ENCODE measurements at regions not wholly inside any gene's neighbourhood (a gene's known extent, or its start where the extent isn't known, plus 50 kb on each side); places are given as distances from the start of the nearest gene placed in this dataset.

DNA sequence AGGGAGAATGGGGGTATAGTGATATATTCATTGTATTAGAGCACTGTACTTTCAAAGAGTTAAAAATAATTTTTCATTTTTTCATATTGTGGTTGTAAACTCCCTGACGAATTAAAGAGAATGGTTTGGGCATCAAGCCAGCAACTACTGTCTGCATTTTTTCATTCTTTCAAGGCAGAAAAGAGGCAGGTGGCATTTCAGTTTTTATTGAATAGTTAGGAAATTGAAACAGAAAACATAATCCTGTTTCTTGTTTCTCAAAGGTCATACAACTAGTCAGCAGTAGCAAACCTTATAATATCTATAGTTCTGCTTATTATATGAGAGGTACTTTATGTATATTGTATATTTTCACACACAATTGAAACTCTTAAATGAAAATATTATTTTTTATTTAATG is 303.9 kb upstream of the KCND2 start:
- FAIRE-seq (no peak), DNase-seq (ENCODE audit: insufficient read length, low spot score) (no peak)
- TF ChIP-seq SPI1 (IDR thresholded peaks at IDR 0.05; ENCODE audit: low read depth, low read length) (no peak), POLR2A (IDR thresholded peaks at IDR 0.05; ENCODE audit: low read depth, low read length) (no peak), PAX5 (IDR thresholded peaks at IDR 0.05; ENCODE audit: insufficient read depth, low read length, severe bottlenecking) (no peak), POLR2AphosphoS5 (IDR thresholded peaks at IDR 0.05; ENCODE audit: low read depth, low read length) (no peak), POU2F2 (IDR thresholded peaks at IDR 0.05; ENCODE audit: low read depth, low read length) (no peak), TAF1 (IDR thresholded peaks at IDR 0.05; ENCODE audit: low read depth, low read length) (no peak)

DNA sequence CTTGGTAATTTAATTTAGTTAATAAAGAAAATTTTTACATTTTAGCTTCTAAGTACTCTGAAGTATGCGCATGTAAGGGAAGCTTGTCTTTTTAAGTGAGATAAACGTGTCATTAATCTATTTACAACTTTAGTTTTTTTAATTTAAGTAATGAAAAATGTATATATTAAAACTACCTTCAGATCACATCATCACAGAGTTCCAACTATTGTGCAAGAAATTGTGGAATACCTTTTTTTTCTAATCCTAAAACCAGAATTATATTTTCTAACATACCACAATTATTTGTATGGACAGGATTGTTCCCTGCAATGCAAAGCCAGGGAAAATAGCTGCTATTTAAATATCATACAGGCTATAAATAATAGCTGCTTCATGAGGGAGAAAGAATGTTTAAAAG is 303.2 kb upstream of the KCND2 start:
- TF ChIP-seq POLR2A (IDR thresholded peaks at IDR 0.05; ENCODE audit: low read depth, low read length) (no peak), POLR2AphosphoS5 (IDR thresholded peaks at IDR 0.05; ENCODE audit: low read depth, low read length) (no peak), POU2F2 (IDR thresholded peaks at IDR 0.05; ENCODE audit: low read depth, low read length) (no peak), SPI1 (IDR thresholded peaks at IDR 0.05; ENCODE audit: low read depth, low read length) (no peak), TAF1 (IDR thresholded peaks at IDR 0.05; ENCODE audit: low read depth, low read length) (no peak), PAX5 (IDR thresholded peaks at IDR 0.05; ENCODE audit: insufficient read depth, low read length, severe bottlenecking) (no peak)
- DNase-seq (ENCODE audit: insufficient read length, low spot score) (no peak), FAIRE-seq (no peak)

DNA sequence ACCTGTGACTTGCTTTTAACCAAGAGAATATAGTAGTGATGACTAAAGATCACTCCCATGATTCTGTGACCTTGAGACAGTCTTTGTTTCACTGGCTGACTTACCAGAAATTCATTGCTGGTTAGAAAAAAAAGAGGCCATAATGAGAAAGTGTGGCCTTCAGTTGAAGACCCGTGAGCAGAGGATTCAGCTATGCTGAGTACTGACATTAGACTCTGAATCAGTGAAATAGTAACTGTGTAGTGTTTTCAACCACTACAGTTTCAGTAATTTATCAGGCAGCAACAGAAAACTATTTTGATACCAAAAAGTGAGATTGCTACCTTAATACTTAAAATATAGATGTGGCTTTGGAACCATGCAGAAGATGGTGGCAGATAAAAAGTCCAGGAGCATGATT is 298.0 kb upstream of the KCND2 start:
- FAIRE-seq (no peak), DNase-seq (ENCODE audit: insufficient read length, low spot score) (no peak)
- TF ChIP-seq POU2F2 (IDR thresholded peaks at IDR 0.05; ENCODE audit: low read depth, low read length) = no peak
- TF ChIP-seq PAX5 (IDR thresholded peaks at IDR 0.05; ENCODE audit: insufficient read depth, low read length, severe bottlenecking) = no peak
- no peak for TF ChIP-seq POLR2A (IDR thresholded peaks at IDR 0.05; ENCODE audit: low read depth, low read length)
- TF ChIP-seq TAF1 (IDR thresholded peaks at IDR 0.05; ENCODE audit: low read depth, low read length) = no peak
- no peak for TF ChIP-seq POLR2AphosphoS5 (IDR thresholded peaks at IDR 0.05; ENCODE audit: low read depth, low read length)
- no peak for TF ChIP-seq SPI1 (IDR thresholded peaks at IDR 0.05; ENCODE audit: low read depth, low read length)

DNA sequence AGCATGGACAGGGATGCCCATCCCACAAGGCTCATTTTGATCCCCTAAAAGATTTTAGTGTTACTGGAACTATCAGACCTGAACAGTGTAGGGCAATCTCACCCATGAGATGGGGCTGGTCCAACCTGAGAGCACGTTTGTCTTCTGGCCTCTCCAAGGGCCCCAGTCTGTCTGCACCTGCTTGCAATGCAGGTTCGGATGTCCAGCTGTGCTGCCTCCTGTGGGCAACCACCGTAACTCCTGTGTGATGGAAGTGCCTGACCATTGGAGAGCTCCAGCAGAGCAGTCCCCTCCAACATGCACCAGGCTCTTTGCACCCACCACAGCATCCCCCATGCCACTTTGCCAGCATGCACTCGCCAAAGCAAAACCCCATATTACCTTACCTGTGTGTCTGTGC is 290.1 kb upstream of the KCND2 start:
- FAIRE-seq (no peak), DNase-seq (ENCODE audit: insufficient read length, low spot score) (no peak)
- no peak for TF ChIP-seq POU2F2 (IDR thresholded peaks at IDR 0.05; ENCODE audit: low read depth, low read length)
- no peak for TF ChIP-seq SPI1 (IDR thresholded peaks at IDR 0.05; ENCODE audit: low read depth, low read length)
- TF ChIP-seq POLR2A (IDR thresholded peaks at IDR 0.05; ENCODE audit: low read depth, low read length) = no peak
- no peak for TF ChIP-seq TAF1 (IDR thresholded peaks at IDR 0.05; ENCODE audit: low read depth, low read length)
- TF ChIP-seq PAX5 (IDR thresholded peaks at IDR 0.05; ENCODE audit: insufficient read depth, low read length, severe bottlenecking) = no peak
- no peak for TF ChIP-seq POLR2AphosphoS5 (IDR thresholded peaks at IDR 0.05; ENCODE audit: low read depth, low read length)

DNA sequence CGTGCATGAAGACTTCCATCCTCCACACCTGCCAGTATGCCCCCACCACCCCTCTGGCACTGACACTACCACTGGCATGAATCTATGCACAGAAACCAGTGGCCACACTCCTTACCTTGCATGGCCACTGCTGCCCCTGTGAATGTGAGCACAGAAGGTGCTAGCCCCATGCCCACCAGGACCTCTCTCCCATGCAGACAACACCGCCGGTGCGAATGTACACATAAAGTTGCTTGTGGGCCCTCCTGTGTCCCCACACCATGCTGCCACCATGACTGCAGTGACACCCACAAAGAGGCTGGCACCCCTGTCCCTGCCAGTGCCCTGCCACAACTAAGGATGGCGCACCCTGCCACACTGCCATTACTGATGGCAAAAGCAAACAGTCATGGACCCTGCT is 289.5 kb upstream of the KCND2 start:
- FAIRE-seq (no peak), DNase-seq (ENCODE audit: insufficient read length, low spot score) (no peak)
- TF ChIP-seq POLR2A (IDR thresholded peaks at IDR 0.05; ENCODE audit: low read depth, low read length) (no peak), TAF1 (IDR thresholded peaks at IDR 0.05; ENCODE audit: low read depth, low read length) (no peak), SPI1 (IDR thresholded peaks at IDR 0.05; ENCODE audit: low read depth, low read length) (no peak), POU2F2 (IDR thresholded peaks at IDR 0.05; ENCODE audit: low read depth, low read length) (no peak), POLR2AphosphoS5 (IDR thresholded peaks at IDR 0.05; ENCODE audit: low read depth, low read length) (no peak), PAX5 (IDR thresholded peaks at IDR 0.05; ENCODE audit: insufficient read depth, low read length, severe bottlenecking) (no peak)

DNA sequence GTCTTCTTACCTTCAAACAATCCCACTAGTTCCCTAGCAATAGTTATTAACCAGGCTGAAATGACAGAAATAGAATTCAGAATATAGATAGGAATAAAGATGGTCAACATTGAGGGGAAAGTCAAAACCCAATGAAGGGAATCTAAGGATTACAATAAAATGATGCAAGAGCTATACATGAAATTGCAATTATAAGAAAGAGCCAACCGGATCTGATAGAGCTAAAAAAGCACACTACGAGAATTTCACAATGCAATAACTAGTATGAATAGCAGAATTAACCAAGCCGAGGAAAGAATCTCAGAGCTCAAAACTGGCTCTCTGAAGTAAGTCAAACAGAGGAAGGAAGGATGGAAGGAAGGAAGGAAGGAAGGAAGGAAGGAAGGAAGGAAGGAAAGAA is 288.7 kb upstream of the KCND2 start:
- FAIRE-seq (no peak), DNase-seq (ENCODE audit: insufficient read length, low spot score) (no peak)
- TF ChIP-seq POU2F2 (IDR thresholded peaks at IDR 0.05; ENCODE audit: low read depth, low read length) (no peak), TAF1 (IDR thresholded peaks at IDR 0.05; ENCODE audit: low read depth, low read length) (no peak), SPI1 (IDR thresholded peaks at IDR 0.05; ENCODE audit: low read depth, low read length) (no peak), POLR2A (IDR thresholded peaks at IDR 0.05; ENCODE audit: low read depth, low read length) (no peak), PAX5 (IDR thresholded peaks at IDR 0.05; ENCODE audit: insufficient read depth, low read length, severe bottlenecking) (no peak), POLR2AphosphoS5 (IDR thresholded peaks at IDR 0.05; ENCODE audit: low read depth, low read length) (no peak)

DNA sequence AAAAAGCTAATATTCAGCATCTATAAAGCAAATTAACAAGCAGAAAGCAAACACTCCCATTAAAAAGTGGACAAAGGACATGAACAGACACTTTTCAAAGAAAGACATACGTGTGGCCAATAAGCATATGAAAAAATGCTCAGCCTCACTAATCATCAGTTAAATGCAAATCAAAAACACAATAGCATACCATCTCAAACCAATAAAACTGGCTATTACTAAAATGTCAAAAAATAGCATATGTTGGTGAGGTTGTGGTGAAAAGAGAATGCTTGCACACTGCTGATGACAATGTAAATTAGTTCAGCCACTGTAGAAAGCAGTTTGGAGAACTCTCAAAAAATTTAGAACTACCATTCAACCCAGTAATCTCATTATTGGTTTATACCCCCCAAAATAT is 284.6 kb upstream of the KCND2 start:
- TF ChIP-seq POLR2AphosphoS5 (IDR thresholded peaks at IDR 0.05; ENCODE audit: low read depth, low read length) (no peak), SPI1 (IDR thresholded peaks at IDR 0.05; ENCODE audit: low read depth, low read length) (no peak), POU2F2 (IDR thresholded peaks at IDR 0.05; ENCODE audit: low read depth, low read length) (no peak), PAX5 (IDR thresholded peaks at IDR 0.05; ENCODE audit: insufficient read depth, low read length, severe bottlenecking) (no peak), POLR2A (IDR thresholded peaks at IDR 0.05; ENCODE audit: low read depth, low read length) (no peak), TAF1 (IDR thresholded peaks at IDR 0.05; ENCODE audit: low read depth, low read length) (no peak)
- DNase-seq (ENCODE audit: insufficient read length, low spot score) (no peak), FAIRE-seq (no peak)

DNA sequence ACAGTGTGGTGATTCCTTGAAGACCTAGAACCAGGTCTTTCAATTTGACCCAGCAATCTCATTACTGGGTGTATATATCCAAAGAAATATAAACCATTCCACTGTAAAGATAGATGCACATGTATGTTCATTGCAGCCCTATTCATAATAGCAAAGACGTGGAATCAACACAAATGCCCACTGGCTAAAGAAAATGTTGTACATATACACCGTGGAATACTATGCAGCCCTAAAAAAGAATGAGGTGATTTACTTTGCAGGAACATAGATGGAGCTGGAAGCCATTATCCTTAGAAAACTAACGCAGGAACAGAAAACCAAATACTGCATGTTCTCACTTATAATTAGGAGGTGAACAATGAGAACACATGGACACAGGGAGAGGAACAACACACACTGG is 278.0 kb upstream of the KCND2 start:
- TF ChIP-seq SPI1 (IDR thresholded peaks at IDR 0.05; ENCODE audit: low read depth, low read length) (no peak), POLR2AphosphoS5 (IDR thresholded peaks at IDR 0.05; ENCODE audit: low read depth, low read length) (no peak), PAX5 (IDR thresholded peaks at IDR 0.05; ENCODE audit: insufficient read depth, low read length, severe bottlenecking) (no peak), POLR2A (IDR thresholded peaks at IDR 0.05; ENCODE audit: low read depth, low read length) (no peak), TAF1 (IDR thresholded peaks at IDR 0.05; ENCODE audit: low read depth, low read length) (no peak), POU2F2 (IDR thresholded peaks at IDR 0.05; ENCODE audit: low read depth, low read length) (no peak)
- FAIRE-seq = no peak

DNA sequence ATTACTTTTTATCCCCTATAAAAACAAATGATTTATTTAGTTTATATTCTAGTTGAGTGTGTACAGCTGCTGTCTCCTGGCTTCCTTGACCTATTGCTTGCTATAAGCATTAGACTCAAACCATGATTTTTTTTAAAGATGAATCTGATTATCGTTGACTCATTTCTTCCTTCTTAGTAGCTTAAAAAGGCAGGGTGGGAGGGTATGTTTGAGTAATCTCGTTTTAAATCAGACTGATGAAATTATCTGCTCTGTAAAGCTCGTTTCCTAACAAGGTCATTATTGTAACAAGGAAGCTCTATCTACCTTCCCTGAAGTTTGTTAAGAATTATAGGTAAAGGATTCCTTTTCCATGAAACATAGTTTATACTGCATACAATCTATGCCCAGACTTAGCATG is 276.3 kb upstream of the KCND2 start:
- TF ChIP-seq POLR2A (IDR thresholded peaks at IDR 0.05; ENCODE audit: low read depth, low read length) (no peak), TAF1 (IDR thresholded peaks at IDR 0.05; ENCODE audit: low read depth, low read length) (no peak), POLR2AphosphoS5 (IDR thresholded peaks at IDR 0.05; ENCODE audit: low read depth, low read length) (no peak), PAX5 (IDR thresholded peaks at IDR 0.05; ENCODE audit: insufficient read depth, low read length, severe bottlenecking) (no peak)
- no peak for FAIRE-seq
- DNase-seq (ENCODE audit: insufficient read length, low spot score) = no peak

More for the DNA sequence above, 278.0 kb upstream of the KCND2 start:
- no peak for DNase-seq (ENCODE audit: insufficient read length, low spot score)
